Neuron (in vitro differentiated cells): ENCODE measurements at regions not wholly inside any gene's neighbourhood (a gene's known extent, or its start where the extent isn't known, plus 50 kb on each side); places are given as distances from the start of the nearest gene placed in this dataset.
"Not testable (repeated sequence)": the region's sequence is repeated elsewhere in the genome, so short reads cannot be mapped to it uniquely, and the experiment has no call there.

ENCODE experiments used
- H2AFZ ChIP-seq: one replicate; pipeline ENCODE4 v1.6.1; 2013; ENCODE audit warnings: low read depth, mild to moderate bottlenecking, inconsistent platforms, low read length, moderate library complexity
- H3K27me3 ChIP-seq: one replicate; pipeline ENCODE4 v1.6.1; 2013; ENCODE audit warnings: low read length; ENCODE audit not compliant: insufficient read depth
- H3K36me3 ChIP-seq: one replicate; pipeline ENCODE4 v1.6.1; 2013; ENCODE audit warnings: low read length; ENCODE audit not compliant: insufficient read depth
- H3K4me1 ChIP-seq: one replicate; pipeline ENCODE4 v1.6.1; 2013; ENCODE audit warnings: low read length; ENCODE audit not compliant: insufficient read depth
- H3K4me3 ChIP-seq: 2 replicates; pipeline ENCODE4 v1.5.1; 2013; ENCODE audit warnings: mild to moderate bottlenecking, low read length, moderate library complexity
- H3K9me3 ChIP-seq: one replicate; pipeline ENCODE4 v1.6.1; 2013; ENCODE audit warnings: low read length

GRCh38 chr7:132023466-132023865, 467.0 kb upstream of the PODXL start:
- Histone ChIP-seq H3K9me3 (no peaks in the 10 kb centered on the region), H2AFZ (no peak overlapping the region), H3K4me3 (no peak overlapping the region), H3K36me3 (no peaks in the 10 kb centered on the region), H3K4me1 (no peaks in the 10 kb centered on the region), H3K27me3 (no peaks in the 10 kb centered on the region)

- Histone ChIP-seq H3K27me3 (no peaks in the 10 kb centered on the region), H2AFZ (no peak overlapping the region), H3K4me1 (no peaks in the 10 kb centered on the region), H3K9me3 (no peaks in the 10 kb centered on the region), H3K4me3 (no peak overlapping the region), H3K36me3 (no peaks in the 10 kb centered on the region)
These were observed 465.8 kb upstream of the PODXL start for GRCh38 chr7:132022188-132022587.

- H3K36me3 ChIP-seq = no peaks in the 10 kb centered on the region
- H3K9me3 ChIP-seq = no peaks in the 10 kb centered on the region
- no peaks in the 10 kb centered on the region for H3K4me1 ChIP-seq
- H3K27me3 ChIP-seq = no peaks in the 10 kb centered on the region
- no peak overlapping the region for H2AFZ ChIP-seq
- no peak overlapping the region for H3K4me3 ChIP-seq
These were observed 463.3 kb upstream of the PODXL start for GRCh38 chr7:132019703-132020102.

- Histone ChIP-seq H3K27me3 (no peaks in the 10 kb centered on the region), H3K36me3 (no peaks in the 10 kb centered on the region), H2AFZ (no peak overlapping the region), H3K4me1 (no peaks in the 10 kb centered on the region), H3K9me3 (no peaks in the 10 kb centered on the region), H3K4me3 (no peak overlapping the region)
These were observed 453.4 kb upstream of the PODXL start for GRCh38 chr7:132009778-132010177.

- Histone ChIP-seq H3K36me3 (no peaks in the 10 kb centered on the region), H3K27me3 (no peaks in the 10 kb centered on the region), H2AFZ (no peak overlapping the region), H3K4me1 (no peaks in the 10 kb centered on the region), H3K4me3 (no peak overlapping the region), H3K9me3 (no peaks in the 10 kb centered on the region)
These were observed 448.1 kb upstream of the PODXL start for GRCh38 chr7:132004529-132004928.

- H2AFZ ChIP-seq = no peak overlapping the region
- no peaks in the 10 kb centered on the region for H3K27me3 ChIP-seq
- no peaks in the 10 kb centered on the region for H3K36me3 ChIP-seq
- no peaks in the 10 kb centered on the region for H3K4me1 ChIP-seq
- no peaks in the 10 kb centered on the region for H3K9me3 ChIP-seq
- no peak overlapping the region for H3K4me3 ChIP-seq
These were observed 446.0 kb upstream of the PODXL start for GRCh38 chr7:132002343-132002968.

GRCh38 chr7:132001146-132001545, 444.7 kb upstream of the PODXL start:
- Histone ChIP-seq H3K4me3 (no peak overlapping the region), H3K27me3 (no peaks in the 10 kb centered on the region), H2AFZ (no peak overlapping the region), H3K36me3 (no peaks in the 10 kb centered on the region), H3K4me1 (no peaks in the 10 kb centered on the region), H3K9me3 (no peaks in the 10 kb centered on the region)

- no peaks in the 10 kb centered on the region for H3K4me1 ChIP-seq
- H3K36me3 ChIP-seq = no peaks in the 10 kb centered on the region
- no peaks in the 10 kb centered on the region for H3K27me3 ChIP-seq
- no peaks in the 10 kb centered on the region for H3K9me3 ChIP-seq
- no peak overlapping the region for H2AFZ ChIP-seq
- H3K4me3 ChIP-seq = no peak overlapping the region
These were observed 442.8 kb upstream of the PODXL start for GRCh38 chr7:131999193-131999592.

GRCh38 chr7:131995324-131995723, 438.9 kb upstream of the PODXL start:
- Histone ChIP-seq H3K4me1 (no peaks in the 10 kb centered on the region), H2AFZ (no peak overlapping the region), H3K9me3 (no peaks in the 10 kb centered on the region), H3K4me3 (no peak overlapping the region), H3K27me3 (no peaks in the 10 kb centered on the region), H3K36me3 (no peaks in the 10 kb centered on the region)

GRCh38 chr7:131981069-131981468, 424.6 kb upstream of the PODXL start:
- not testable (repeated sequence) for H2AFZ ChIP-seq, H3K4me1 ChIP-seq, H3K36me3 ChIP-seq, H3K27me3 ChIP-seq, H3K9me3 ChIP-seq, H3K4me3 ChIP-seq

GRCh38 chr7:131978118-131978517, 421.7 kb upstream of the PODXL start:
- not testable (repeated sequence) for H3K4me1 ChIP-seq, H3K27me3 ChIP-seq, H3K36me3 ChIP-seq, H3K4me3 ChIP-seq, H3K9me3 ChIP-seq, H2AFZ ChIP-seq

GRCh38 chr7:131976411-131976810, 420.0 kb upstream of the PODXL start:
- no peaks in the 10 kb centered on the region for H3K4me1 ChIP-seq
- no peaks in the 10 kb centered on the region for H3K9me3 ChIP-seq
- H2AFZ ChIP-seq = no peak overlapping the region
- no peaks in the 10 kb centered on the region for H3K36me3 ChIP-seq
- peaks cover 4% of the 10 kb centered on the region for H3K27me3 ChIP-seq
- H3K4me3 ChIP-seq = no peak overlapping the region

GRCh38 chr7:131974671-131975070, 418.2 kb upstream of the PODXL start:
- Histone ChIP-seq H2AFZ (no peak overlapping the region), H3K36me3 (no peaks in the 10 kb centered on the region), H3K27me3 (peaks cover 4% of the 10 kb centered on the region), H3K9me3 (no peaks in the 10 kb centered on the region), H3K4me1 (no peaks in the 10 kb centered on the region), H3K4me3 (no peak overlapping the region)

GRCh38 chr7:131972251-131972650, 415.8 kb upstream of the PODXL start:
- Histone ChIP-seq H3K4me3 (no peak overlapping the region), H3K27me3 (peaks cover 4% of the 10 kb centered on the region), H3K4me1 (no peaks in the 10 kb centered on the region), H2AFZ (no peak overlapping the region), H3K9me3 (no peaks in the 10 kb centered on the region), H3K36me3 (no peaks in the 10 kb centered on the region)
